ENCODE measurements at regions not wholly inside any gene's neighbourhood (a gene's known extent, or its start where the extent isn't known, plus 50 kb on each side); places are given as distances from the start of the nearest gene placed in this dataset.

GRCh38 chr2:217517402-217517801 lies 485.4 kb downstream of the TNS1 start:
- no peak overlapping the region for H3K9ac ChIP-seq (ENCODE audit: low read length)
- TF ChIP-seq EZH2 (IDR thresholded peaks at IDR 0.05; ENCODE audit: insufficient read depth, low read length) (no peak), CTCF (IDR thresholded peaks at IDR 0.05; ENCODE audit: insufficient read depth, low read depth, low read length) (no peak)
- H3K27ac ChIP-seq (ENCODE audit: low read depth, low read length), result no peak overlapping the region
- H3K4me3 ChIP-seq (ENCODE audit: insufficient read depth, low read depth, low read length), result no peak overlapping the region
- no peaks in the 10 kb centered on the region for H3K36me3 ChIP-seq (ENCODE audit: insufficient read depth, low read length)
- peaks cover 2% of the 10 kb centered on the region for H3K27me3 Mint-ChIP-seq (ENCODE audit: low read depth, unreplicated experiment)
- H2AFZ ChIP-seq (ENCODE audit: low read depth, low read length), result no peak overlapping the region
- no peaks in the 10 kb centered on the region for H3K9me3 ChIP-seq (ENCODE audit: insufficient read depth, low read depth, low read length)
- no peaks in the 10 kb centered on the region for H3K36me3 Mint-ChIP-seq (ENCODE audit: low read depth, unreplicated experiment)
- peaks cover 4% of the 10 kb centered on the region for H3K4me1 ChIP-seq (ENCODE audit: insufficient read depth, low read length)
- H3K79me2 ChIP-seq (ENCODE audit: insufficient read depth, low read length), result no peaks in the 10 kb centered on the region
- H3K4me3 Mint-ChIP-seq (ENCODE audit: unreplicated experiment), result no peak overlapping the region
- no peaks in the 10 kb centered on the region for H3K27me3 ChIP-seq (ENCODE audit: insufficient read depth, low read length)
- DNase-seq (ENCODE audit: low read depth) (no peak), FAIRE-seq (no peak)
- H3K27ac Mint-ChIP-seq (ENCODE audit: unreplicated experiment), result no peak overlapping the region
- peaks cover 13% of the 10 kb centered on the region for H3K4me1 Mint-ChIP-seq (ENCODE audit: low read depth, unreplicated experiment)
- no peak overlapping the region for H3K4me2 ChIP-seq (ENCODE audit: low read length)
- H3K9me3 Mint-ChIP-seq (ENCODE audit: unreplicated experiment), result no peaks in the 10 kb centered on the region
- no peaks in the 10 kb centered on the region for H4K20me1 ChIP-seq (ENCODE audit: insufficient read depth, low read length)

- no peak for TF ChIP-seq EZH2 (IDR thresholded peaks at IDR 0.05; ENCODE audit: insufficient read depth, low read length)
- TF ChIP-seq CTCF (IDR thresholded peaks at IDR 0.05; ENCODE audit: insufficient read depth, low read depth, low read length), result no peak
- Mint-ChIP-seq H3K4me3 (ENCODE audit: unreplicated experiment) (no peak overlapping the region), H3K9me3 (ENCODE audit: unreplicated experiment) (no peaks in the 10 kb centered on the region), H3K4me1 (ENCODE audit: low read depth, unreplicated experiment) (peaks cover 24% of the 10 kb centered on the region), H3K27ac (ENCODE audit: unreplicated experiment) (no peak overlapping the region), H3K27me3 (ENCODE audit: low read depth, unreplicated experiment) (peaks cover 2% of the 10 kb centered on the region), H3K36me3 (ENCODE audit: low read depth, unreplicated experiment) (no peaks in the 10 kb centered on the region)
- H3K4me2 ChIP-seq (ENCODE audit: low read length), result no peak overlapping the region
- H3K9me3 ChIP-seq (ENCODE audit: insufficient read depth, low read depth, low read length), result no peaks in the 10 kb centered on the region
- H2AFZ ChIP-seq (ENCODE audit: low read depth, low read length), result no peak overlapping the region
- no peaks in the 10 kb centered on the region for H3K27me3 ChIP-seq (ENCODE audit: insufficient read depth, low read length)
- no peak for FAIRE-seq
- DNase-seq (ENCODE audit: low read depth), result no peak
- H3K27ac ChIP-seq (ENCODE audit: low read depth, low read length), result no peak overlapping the region
- H4K20me1 ChIP-seq (ENCODE audit: insufficient read depth, low read length), result no peaks in the 10 kb centered on the region
- H3K79me2 ChIP-seq (ENCODE audit: insufficient read depth, low read length), result no peaks in the 10 kb centered on the region
- H3K36me3 ChIP-seq (ENCODE audit: insufficient read depth, low read length), result no peaks in the 10 kb centered on the region
- H3K4me1 ChIP-seq (ENCODE audit: insufficient read depth, low read length), result peaks cover 5% of the 10 kb centered on the region
- no peak overlapping the region for H3K4me3 ChIP-seq (ENCODE audit: insufficient read depth, low read depth, low read length)
- H3K9ac ChIP-seq (ENCODE audit: low read length), result no peak overlapping the region
These were observed 487.0 kb downstream of the TNS1 start for GRCh38 chr2:217515615-217516309.

- H3K27ac ChIP-seq (ENCODE audit: low read depth, low read length), result no peak overlapping the region
- no peak overlapping the region for H3K4me3 ChIP-seq (ENCODE audit: insufficient read depth, low read depth, low read length)
- no peaks in the 10 kb centered on the region for H3K79me2 ChIP-seq (ENCODE audit: insufficient read depth, low read length)
- Mint-ChIP-seq H3K27ac (ENCODE audit: unreplicated experiment) (no peak overlapping the region), H3K4me1 (ENCODE audit: low read depth, unreplicated experiment) (peaks cover 33% of the 10 kb centered on the region), H3K4me3 (ENCODE audit: unreplicated experiment) (no peak overlapping the region), H3K36me3 (ENCODE audit: low read depth, unreplicated experiment) (no peaks in the 10 kb centered on the region), H3K9me3 (ENCODE audit: unreplicated experiment) (no peaks in the 10 kb centered on the region), H3K27me3 (ENCODE audit: low read depth, unreplicated experiment) (peaks cover 2% of the 10 kb centered on the region)
- no peaks in the 10 kb centered on the region for H3K9me3 ChIP-seq (ENCODE audit: insufficient read depth, low read depth, low read length)
- DNase-seq (ENCODE audit: low read depth) (peak; percentile 38), FAIRE-seq (no peak)
- H3K4me1 ChIP-seq (ENCODE audit: insufficient read depth, low read length), result peaks cover 8% of the 10 kb centered on the region
- no peaks in the 10 kb centered on the region for H4K20me1 ChIP-seq (ENCODE audit: insufficient read depth, low read length)
- H3K4me2 ChIP-seq (ENCODE audit: low read length), result peak overlapping the region; percentile 3
- H3K9ac ChIP-seq (ENCODE audit: low read length), result no peak overlapping the region
- TF ChIP-seq CTCF (IDR thresholded peaks at IDR 0.05; ENCODE audit: insufficient read depth, low read depth, low read length) (no peak), EZH2 (IDR thresholded peaks at IDR 0.05; ENCODE audit: insufficient read depth, low read length) (no peak)
- H3K36me3 ChIP-seq (ENCODE audit: insufficient read depth, low read length), result no peaks in the 10 kb centered on the region
- no peaks in the 10 kb centered on the region for H3K27me3 ChIP-seq (ENCODE audit: insufficient read depth, low read length)
- H2AFZ ChIP-seq (ENCODE audit: low read depth, low read length), result no peak overlapping the region
These were observed 489.5 kb downstream of the TNS1 start for GRCh38 chr2:217513258-217513657.
